SU-DHL-6 (cell line): ENCODE measurements at regions not wholly inside any gene's neighbourhood (a gene's known extent, or its start where the extent isn't known, plus 50 kb on each side); places are given as distances from the start of the nearest gene placed in this dataset.
"Not testable (repeated sequence)": the region's sequence is repeated elsewhere in the genome, so short reads cannot be mapped to it uniquely, and the experiment has no call there.

Source experiments
- H2AFZ ChIP-seq: fragments of 200-600 bp; sonication (generic); 2 replicates; pipeline ENCODE4 v1.6.1; 2014; ENCODE audit warnings: low read depth, mild to moderate bottlenecking, moderate library complexity, mixed read lengths, antibody characterized with exemption, low read length; ENCODE audit not compliant: severe bottlenecking
- H3F3A ChIP-seq: fragments of 200-600 bp; shearing (Covaris generic); 2 replicates; pipeline ENCODE4 v1.6.0; 2016; ENCODE audit warnings: antibody characterized with exemption, mild to moderate bottlenecking; ENCODE audit not compliant: insufficient read depth
- H3K27ac ChIP-seq: fragments of 200-600 bp; sonication (generic); 2 replicates; pipeline ENCODE4 v1.5.1; 2016; ENCODE audit warnings: low read depth, mild to moderate bottlenecking, low read length, moderate library complexity, mixed read lengths
- H3K27me3 ChIP-seq: fragments of 200-600 bp; sonication (generic), shearing (Covaris generic); 2 replicates; pipeline ENCODE4 v1.6.0; 2014; ENCODE audit warnings: mild to moderate bottlenecking, low read length
- H3K36me3 ChIP-seq: fragments of 200-600 bp; sonication (generic); 2 replicates; pipeline ENCODE4 v1.6.1; 2014; ENCODE audit warnings: mild to moderate bottlenecking, low read length, mixed read lengths
- H3K4me2 ChIP-seq: fragments of 300-600, 200-600 bp; shearing (Covaris generic), sonication (generic); 2 replicates; pipeline ENCODE4 v1.6.0; 2014; ENCODE audit warnings: low read length, low read depth, mild to moderate bottlenecking; ENCODE audit not compliant: poor library complexity, severe bottlenecking
- H3K4me3 ChIP-seq: fragments of 200-600 bp; sonication (generic); 2 replicates; pipeline ENCODE4 v1.5.1; 2014; ENCODE audit warnings: antibody characterized with exemption, low read length, mild to moderate bottlenecking, mixed read lengths; ENCODE audit not compliant: insufficient read depth, poor library complexity, severe bottlenecking
- H3K79me2 ChIP-seq: fragments of 200-600 bp; sonication (generic); 2 replicates; pipeline ENCODE4 v1.6.1; 2014; ENCODE audit warnings: mild to moderate bottlenecking, low read length, moderate library complexity; ENCODE audit not compliant: insufficient read depth
- H3K9ac ChIP-seq: fragments of 200-600 bp; sonication (generic); 2 replicates; pipeline ENCODE4 v1.7.0; 2014; ENCODE audit warnings: mild to moderate bottlenecking, low read length
- H3K9me2 ChIP-seq: fragments of 200-600 bp; sonication (generic); replicated peaks from 2 replicates; pipeline ENCODE4 v1.6.1; 2014; ENCODE audit warnings: low read length; ENCODE audit not compliant: insufficient read depth
- H3K9me3 ChIP-seq: fragments of 200-600 bp; sonication (generic); 2 replicates; pipeline ENCODE4 v1.6.1; 2014; ENCODE audit warnings: low read length, mixed read lengths; ENCODE audit not compliant: insufficient read depth
- H4K20me1 ChIP-seq: fragments of 200-600 bp; sonication (generic); 2 replicates; pipeline ENCODE4 v1.6.1; 2014; ENCODE audit warnings: low read depth, mild to moderate bottlenecking, antibody characterized with exemption, low read length, moderate library complexity, mixed read lengths
- EZH2phosphoT487 ChIP-seq: fragments of 200-600 bp; sonication (generic), shearing (Covaris generic); conservative IDR thresholded peaks from 2 replicates; pipeline ENCODE4 v1.6.1; 2018; ENCODE audit warnings: mild to moderate bottlenecking, antibody characterized with exemption, low read length, moderate library complexity, mixed read lengths
- TF ChIP-seq, protein P1 (sequence below): fragments of 200-600 bp; sonication (generic); IDR thresholded peaks from one replicate; pipeline ENCODE4 v1.5.1; 2017; ENCODE audit warnings: antibody characterized with exemption, mild to moderate bottlenecking, low read length, moderate library complexity; ENCODE audit not compliant: insufficient read depth, poor library complexity, severe bottlenecking

DNA sequence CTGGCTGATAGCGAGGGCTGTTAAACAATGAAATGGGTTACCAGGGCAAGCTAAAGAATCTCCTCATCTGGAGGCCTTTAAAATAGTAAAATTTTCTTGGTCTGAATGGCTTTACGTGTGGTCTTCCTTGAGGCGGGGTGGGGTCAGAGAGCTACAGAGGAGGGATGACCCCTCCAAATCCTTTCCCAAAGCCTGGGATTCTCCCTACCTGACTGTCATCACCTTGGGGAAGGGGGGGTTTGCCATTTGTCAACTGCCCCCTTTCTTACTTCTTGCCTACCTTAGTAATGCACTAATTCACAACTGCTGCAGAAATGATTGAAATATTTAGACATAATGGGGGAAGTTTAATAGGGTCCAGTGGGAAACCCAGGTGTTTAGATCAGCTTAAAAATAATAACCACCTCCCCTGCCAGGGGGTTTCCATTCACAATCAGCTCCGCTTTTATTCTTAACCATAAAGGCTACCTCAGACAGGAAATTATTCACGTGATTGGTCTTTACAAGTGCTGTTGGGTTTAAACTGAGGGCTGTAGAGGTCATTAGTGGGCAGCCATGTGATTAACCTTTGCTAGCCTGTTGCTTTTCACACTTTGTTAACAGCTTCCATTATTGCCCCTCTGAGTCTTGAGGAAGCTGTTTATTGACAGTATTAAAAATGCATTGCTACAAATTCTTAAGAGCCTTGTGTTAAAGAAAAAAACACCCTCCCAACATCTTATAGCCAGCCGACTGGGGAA lies 276.5 kb upstream of the ATP11B start:
- H3K9me2 ChIP-seq, result no peaks in the 10 kb centered on the region
- H2AFZ ChIP-seq, result no peak overlapping the region
- no peak overlapping the region for H3K9ac ChIP-seq
- no peak overlapping the region for H3K4me2 ChIP-seq
- TF ChIP-seq EZH2phosphoT487, result no peak
- TF ChIP-seq, protein P1, sequence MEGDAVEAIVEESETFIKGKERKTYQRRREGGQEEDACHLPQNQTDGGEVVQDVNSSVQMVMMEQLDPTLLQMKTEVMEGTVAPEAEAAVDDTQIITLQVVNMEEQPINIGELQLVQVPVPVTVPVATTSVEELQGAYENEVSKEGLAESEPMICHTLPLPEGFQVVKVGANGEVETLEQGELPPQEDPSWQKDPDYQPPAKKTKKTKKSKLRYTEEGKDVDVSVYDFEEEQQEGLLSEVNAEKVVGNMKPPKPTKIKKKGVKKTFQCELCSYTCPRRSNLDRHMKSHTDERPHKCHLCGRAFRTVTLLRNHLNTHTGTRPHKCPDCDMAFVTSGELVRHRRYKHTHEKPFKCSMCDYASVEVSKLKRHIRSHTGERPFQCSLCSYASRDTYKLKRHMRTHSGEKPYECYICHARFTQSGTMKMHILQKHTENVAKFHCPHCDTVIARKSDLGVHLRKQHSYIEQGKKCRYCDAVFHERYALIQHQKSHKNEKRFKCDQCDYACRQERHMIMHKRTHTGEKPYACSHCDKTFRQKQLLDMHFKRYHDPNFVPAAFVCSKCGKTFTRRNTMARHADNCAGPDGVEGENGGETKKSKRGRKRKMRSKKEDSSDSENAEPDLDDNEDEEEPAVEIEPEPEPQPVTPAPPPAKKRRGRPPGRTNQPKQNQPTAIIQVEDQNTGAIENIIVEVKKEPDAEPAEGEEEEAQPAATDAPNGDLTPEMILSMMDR, result no peak
- no peaks in the 10 kb centered on the region for H3K27me3 ChIP-seq
- no peak overlapping the region for H3K4me3 ChIP-seq
- no peaks in the 10 kb centered on the region for H4K20me1 ChIP-seq
- H3K27ac ChIP-seq, result no peak overlapping the region
- H3K79me2 ChIP-seq, result no peaks in the 10 kb centered on the region
- H3F3A ChIP-seq, result no peaks in the 10 kb centered on the region
- no peaks in the 10 kb centered on the region for H3K9me3 ChIP-seq
- H3K36me3 ChIP-seq, result no peaks in the 10 kb centered on the region

DNA sequence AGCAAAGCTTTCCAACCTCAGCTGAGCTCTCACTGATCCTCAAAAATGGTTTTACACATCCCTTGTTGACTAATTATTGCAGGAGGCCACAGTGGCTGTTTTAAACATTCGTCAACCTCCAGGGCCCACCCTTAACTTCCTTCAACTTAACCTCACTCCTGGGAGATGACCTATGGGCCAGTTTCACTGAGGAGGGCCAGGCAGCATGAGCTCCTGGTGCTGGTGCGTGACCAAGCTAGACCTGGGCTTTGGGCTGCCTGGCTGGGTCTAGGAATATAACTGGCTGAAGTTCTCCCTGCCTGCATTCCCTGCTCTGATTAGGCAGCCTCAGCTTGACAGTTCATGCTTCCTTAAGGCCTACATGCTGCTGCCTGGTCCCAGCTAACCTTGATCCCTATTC lies 273.7 kb upstream of the ATP11B start:
- Histone ChIP-seq H3K9ac (no peak overlapping the region), H3K9me2 (no peaks in the 10 kb centered on the region), H2AFZ (no peak overlapping the region), H4K20me1 (no peaks in the 10 kb centered on the region), H3K4me2 (no peak overlapping the region), H3K27me3 (no peaks in the 10 kb centered on the region), H3K4me3 (no peak overlapping the region), H3K36me3 (no peaks in the 10 kb centered on the region), H3F3A (no peaks in the 10 kb centered on the region), H3K27ac (no peak overlapping the region), H3K79me2 (no peaks in the 10 kb centered on the region), H3K9me3 (no peaks in the 10 kb centered on the region)
- TF ChIP-seq, protein P1, result no peak
- no peak for TF ChIP-seq EZH2phosphoT487

DNA sequence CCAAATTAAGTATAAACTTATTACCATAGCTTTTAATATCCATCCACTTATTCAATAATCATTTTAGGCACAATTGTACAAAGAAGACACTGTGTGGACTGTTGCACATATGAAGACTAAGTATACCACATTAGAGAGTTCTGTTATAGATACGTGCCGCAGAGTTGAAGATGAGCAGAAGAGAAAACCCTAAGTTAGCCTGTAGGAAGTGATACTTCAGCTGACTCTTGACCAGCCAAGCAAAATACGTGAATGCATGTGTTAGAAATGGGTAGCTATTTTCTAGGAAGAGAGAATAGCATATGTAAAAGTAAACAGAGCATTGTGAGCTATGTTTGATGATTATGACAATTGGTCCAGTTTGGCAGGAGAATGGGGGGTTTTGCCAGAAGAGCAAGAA lies 272.0 kb upstream of the ATP11B start:
- H3F3A ChIP-seq, result no peaks in the 10 kb centered on the region
- H3K36me3 ChIP-seq, result no peaks in the 10 kb centered on the region
- H4K20me1 ChIP-seq, result no peaks in the 10 kb centered on the region
- H3K27ac ChIP-seq, result no peak overlapping the region
- H2AFZ ChIP-seq, result no peak overlapping the region
- H3K9me2 ChIP-seq, result no peaks in the 10 kb centered on the region
- TF ChIP-seq, protein P1, result no peak
- no peak for TF ChIP-seq EZH2phosphoT487
- H3K27me3 ChIP-seq, result no peaks in the 10 kb centered on the region
- no peaks in the 10 kb centered on the region for H3K9me3 ChIP-seq
- H3K79me2 ChIP-seq, result no peaks in the 10 kb centered on the region
- H3K4me3 ChIP-seq, result no peak overlapping the region
- no peak overlapping the region for H3K4me2 ChIP-seq
- no peak overlapping the region for H3K9ac ChIP-seq

DNA sequence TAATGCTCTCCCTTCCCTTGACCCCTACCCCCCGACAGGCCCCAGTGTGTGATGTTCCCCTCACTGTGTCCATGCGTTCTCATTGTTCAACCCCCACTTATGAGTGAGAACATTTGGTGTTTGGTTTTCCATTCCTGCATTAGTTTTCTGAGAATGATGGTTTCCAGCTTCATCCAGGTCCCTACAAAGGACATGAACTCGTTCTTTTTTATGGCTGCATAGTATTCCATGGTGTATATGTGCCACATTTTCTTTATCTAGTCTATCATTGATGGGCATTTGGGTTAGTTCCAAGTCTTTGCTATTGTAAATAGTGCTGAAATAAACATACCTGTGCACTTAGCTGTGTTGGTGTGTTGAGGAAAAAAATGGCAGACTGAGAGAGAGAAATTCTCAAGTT lies 269.9 kb upstream of the ATP11B start:
- H3K4me3 ChIP-seq, H3K9me2 ChIP-seq, H3K9me3 ChIP-seq, H3F3A ChIP-seq, H3K27me3 ChIP-seq, H3K36me3 ChIP-seq, H3K9ac ChIP-seq, H3K4me2 ChIP-seq, H3K27ac ChIP-seq, H2AFZ ChIP-seq, H3K79me2 ChIP-seq, H4K20me1 ChIP-seq: not testable (repeated sequence)
